Activated naive CD8-positive, alpha-beta T cell treated with anti-CD3 and anti-CD28 coated beads for 36 hours (primary cell): ENCODE measurements at regions not wholly inside any gene's neighbourhood (a gene's known extent, or its start where the extent isn't known, plus 50 kb on each side); places are given as distances from the start of the nearest gene placed in this dataset.

Source experiments
- DNase-seq: peaks from one replicate; pipeline ENCODE4 v3.0.0; 2021
- H3K27ac Mint-ChIP-seq: one replicate; pipeline ENCODE4 v1.8.0; 2022; ENCODE audit warnings: mild to moderate bottlenecking, moderate library complexity, mixed read lengths
- H3K27me3 Mint-ChIP-seq: one replicate; pipeline ENCODE4 v1.8.0; 2022; ENCODE audit warnings: mild to moderate bottlenecking, mixed read lengths
- H3K36me3 Mint-ChIP-seq: one replicate; pipeline ENCODE4 v1.8.0; 2021; ENCODE audit warnings: mild to moderate bottlenecking, mixed read lengths
- H3K4me1 Mint-ChIP-seq: one replicate; pipeline ENCODE4 v1.8.0; 2021; ENCODE audit warnings: mixed read lengths
- H3K4me3 Mint-ChIP-seq: one replicate; pipeline ENCODE4 v1.8.0; 2022; ENCODE audit warnings: mild to moderate bottlenecking, moderate library complexity, mixed read lengths
- H3K9me3 Mint-ChIP-seq: one replicate; pipeline ENCODE4 v1.8.0; 2022; ENCODE audit warnings: mixed read lengths

DNA sequence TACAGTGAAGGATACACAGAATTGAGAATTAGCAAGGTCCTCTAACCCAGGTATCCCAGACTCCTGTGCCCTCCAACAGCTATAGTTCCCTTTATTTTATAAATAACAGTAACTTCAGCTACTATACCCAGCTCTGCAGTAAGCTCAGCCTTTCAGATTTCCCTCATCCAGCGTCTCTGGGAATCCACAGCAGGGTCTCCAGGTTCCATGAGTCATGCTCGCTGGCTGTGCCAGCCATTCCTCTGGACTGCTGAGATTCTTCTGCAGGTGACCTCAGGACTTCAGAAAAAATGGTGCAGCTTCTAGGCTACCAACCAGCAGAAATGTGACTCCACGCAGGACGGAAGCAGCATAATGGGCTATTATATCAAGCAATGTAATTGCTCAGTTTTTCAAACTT is 419.3 kb downstream of the ZNF516 start:
- no peak overlapping the region for H3K4me3 Mint-ChIP-seq
- H3K9me3 Mint-ChIP-seq = no peaks in the 10 kb centered on the region
- DNase-seq = no peak
- peaks cover 5% of the 10 kb centered on the region for H3K27me3 Mint-ChIP-seq
- no peaks in the 10 kb centered on the region for H3K36me3 Mint-ChIP-seq
- H3K4me1 Mint-ChIP-seq = no peaks in the 10 kb centered on the region
- no peak overlapping the region for H3K27ac Mint-ChIP-seq

DNA sequence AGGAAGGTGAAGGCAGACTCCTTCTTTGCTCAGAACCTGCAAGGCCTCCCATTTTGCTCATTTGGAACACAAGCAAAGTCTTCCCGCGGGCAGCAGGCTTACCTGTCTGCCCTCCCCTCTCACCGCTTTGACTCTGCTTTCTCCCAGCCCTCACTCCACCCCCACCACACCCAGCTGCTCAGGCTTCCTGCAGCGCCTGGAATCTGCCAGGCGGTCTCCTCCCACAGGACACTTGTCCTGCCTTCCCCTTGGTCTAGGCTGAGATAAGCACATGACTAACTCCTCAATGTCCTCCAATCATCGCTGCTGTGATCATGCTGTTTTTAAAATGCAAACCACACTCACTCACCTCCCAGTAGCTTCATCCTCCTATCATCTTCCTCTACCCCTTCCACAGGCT is 430.0 kb downstream of the ZNF516 start:
- H3K27me3 Mint-ChIP-seq = peaks cover 22% of the 10 kb centered on the region
- no peak overlapping the region for H3K4me3 Mint-ChIP-seq
- no peaks in the 10 kb centered on the region for H3K36me3 Mint-ChIP-seq
- H3K27ac Mint-ChIP-seq = no peak overlapping the region
- no peak for DNase-seq
- peaks cover 5% of the 10 kb centered on the region for H3K9me3 Mint-ChIP-seq
- no peaks in the 10 kb centered on the region for H3K4me1 Mint-ChIP-seq

- Mint-ChIP-seq H3K4me3 (no peak overlapping the region), H3K36me3 (no peaks in the 10 kb centered on the region), H3K4me1 (no peaks in the 10 kb centered on the region), H3K9me3 (no peaks in the 10 kb centered on the region), H3K27me3 (peaks cover 2% of the 10 kb centered on the region), H3K27ac (no peak overlapping the region)
- DNase-seq = no peak
Observed at GRCh38 chr18:76058146-76058545, 436.9 kb downstream of the ZNF516 start.

GRCh38 chr18:76057386-76057785 is 437.7 kb downstream of the ZNF516 start:
- no peak for DNase-seq
- Mint-ChIP-seq H3K4me1 (no peaks in the 10 kb centered on the region), H3K36me3 (no peaks in the 10 kb centered on the region), H3K27ac (no peak overlapping the region), H3K27me3 (no peaks in the 10 kb centered on the region), H3K4me3 (no peak overlapping the region), H3K9me3 (no peaks in the 10 kb centered on the region)

GRCh38 chr18:76056471-76057110 is 438.5 kb downstream of the ZNF516 start:
- Mint-ChIP-seq H3K4me3 (no peak overlapping the region), H3K9me3 (no peaks in the 10 kb centered on the region), H3K4me1 (no peaks in the 10 kb centered on the region), H3K27me3 (no peaks in the 10 kb centered on the region), H3K36me3 (no peaks in the 10 kb centered on the region), H3K27ac (no peak overlapping the region)
- DNase-seq = no peak

GRCh38 chr18:76055578-76055977 is 439.5 kb downstream of the ZNF516 start:
- Mint-ChIP-seq H3K27me3 (no peaks in the 10 kb centered on the region), H3K4me3 (no peak overlapping the region), H3K27ac (no peak overlapping the region), H3K36me3 (no peaks in the 10 kb centered on the region), H3K4me1 (no peaks in the 10 kb centered on the region), H3K9me3 (no peaks in the 10 kb centered on the region)
- no peak for DNase-seq

GRCh38 chr18:76055025-76055424 is 440.0 kb downstream of the ZNF516 start:
- Mint-ChIP-seq H3K4me1 (no peaks in the 10 kb centered on the region), H3K4me3 (no peak overlapping the region), H3K27ac (no peak overlapping the region), H3K9me3 (peaks cover under 1% of the 10 kb centered on the region), H3K27me3 (no peaks in the 10 kb centered on the region), H3K36me3 (no peaks in the 10 kb centered on the region)
- DNase-seq = no peak

- H3K4me1 Mint-ChIP-seq = no peaks in the 10 kb centered on the region
- no peaks in the 10 kb centered on the region for H3K36me3 Mint-ChIP-seq
- DNase-seq = no peak
- H3K27me3 Mint-ChIP-seq = no peaks in the 10 kb centered on the region
- no peak overlapping the region for H3K4me3 Mint-ChIP-seq
- no peak overlapping the region for H3K27ac Mint-ChIP-seq
- H3K9me3 Mint-ChIP-seq = peaks cover 2% of the 10 kb centered on the region
Observed at GRCh38 chr18:76054156-76054555, 440.9 kb downstream of the ZNF516 start.

DNA sequence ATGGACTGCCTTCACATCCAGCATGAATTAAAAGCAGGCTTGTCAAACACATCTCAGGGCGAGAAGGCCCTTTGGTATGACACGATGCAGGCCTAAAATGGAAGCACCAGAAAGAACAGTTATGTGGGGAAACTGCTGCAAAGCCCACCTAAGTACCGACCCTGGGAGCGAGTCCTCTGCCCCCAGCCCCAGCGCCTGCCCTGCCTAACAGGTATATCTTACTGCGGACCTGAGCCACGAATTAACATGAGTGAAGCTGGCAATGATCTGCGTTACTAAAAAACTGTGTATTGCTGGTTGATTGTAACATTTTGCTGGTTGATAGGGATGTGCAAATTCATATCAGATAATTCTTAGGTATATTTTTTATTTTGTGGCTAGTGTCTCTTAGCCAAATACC is 441.5 kb downstream of the ZNF516 start:
- H3K4me3 Mint-ChIP-seq = no peak overlapping the region
- H3K27ac Mint-ChIP-seq = no peak overlapping the region
- H3K36me3 Mint-ChIP-seq = no peaks in the 10 kb centered on the region
- H3K4me1 Mint-ChIP-seq = no peaks in the 10 kb centered on the region
- no peak for DNase-seq
- H3K9me3 Mint-ChIP-seq = peaks cover 2% of the 10 kb centered on the region
- no peaks in the 10 kb centered on the region for H3K27me3 Mint-ChIP-seq

GRCh38 chr18:76052227-76052595 is 442.8 kb downstream of the ZNF516 start:
- H3K27me3 Mint-ChIP-seq = peaks cover 4% of the 10 kb centered on the region
- no peak overlapping the region for H3K27ac Mint-ChIP-seq
- no peaks in the 10 kb centered on the region for H3K4me1 Mint-ChIP-seq
- no peak overlapping the region for H3K4me3 Mint-ChIP-seq
- no peaks in the 10 kb centered on the region for H3K36me3 Mint-ChIP-seq
- H3K9me3 Mint-ChIP-seq = peaks cover 2% of the 10 kb centered on the region
- no peak for DNase-seq

- H3K9me3 Mint-ChIP-seq = peaks cover 2% of the 10 kb centered on the region
- no peaks in the 10 kb centered on the region for H3K4me1 Mint-ChIP-seq
- no peak overlapping the region for H3K27ac Mint-ChIP-seq
- peaks cover 4% of the 10 kb centered on the region for H3K27me3 Mint-ChIP-seq
- DNase-seq = no peak
- H3K4me3 Mint-ChIP-seq = no peak overlapping the region
- no peaks in the 10 kb centered on the region for H3K36me3 Mint-ChIP-seq
Observed at GRCh38 chr18:76051396-76052226, 443.4 kb downstream of the ZNF516 start.

- Mint-ChIP-seq H3K9me3 (peaks cover 2% of the 10 kb centered on the region), H3K4me1 (no peaks in the 10 kb centered on the region), H3K27ac (no peak overlapping the region), H3K36me3 (no peaks in the 10 kb centered on the region), H3K4me3 (no peak overlapping the region), H3K27me3 (peaks cover 4% of the 10 kb centered on the region)
- no peak for DNase-seq
Observed at GRCh38 chr18:76046221-76046620, 448.8 kb downstream of the ZNF516 start.

DNA sequence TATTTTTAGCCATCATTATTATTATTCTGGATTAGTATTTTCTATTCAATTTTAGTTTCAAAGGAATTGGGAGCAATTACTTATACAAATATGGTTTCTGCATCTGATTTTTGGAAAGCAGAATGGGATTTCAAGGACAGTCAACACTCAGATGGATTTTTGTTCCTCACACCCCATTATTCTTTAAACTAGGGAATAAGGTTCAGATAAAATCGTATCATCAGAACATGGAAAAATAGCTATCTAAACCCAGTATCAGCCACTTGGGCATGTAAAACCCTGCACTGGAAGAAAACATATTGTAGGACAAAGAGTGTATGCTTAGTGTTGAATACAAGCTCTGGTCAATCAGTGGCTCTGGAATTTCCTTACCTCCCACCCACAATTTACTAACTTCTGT is 452.5 kb downstream of the ZNF516 start:
- H3K9me3 Mint-ChIP-seq = peaks cover 2% of the 10 kb centered on the region
- no peak for DNase-seq
- H3K4me3 Mint-ChIP-seq = no peak overlapping the region
- no peak overlapping the region for H3K27ac Mint-ChIP-seq
- no peaks in the 10 kb centered on the region for H3K36me3 Mint-ChIP-seq
- no peaks in the 10 kb centered on the region for H3K4me1 Mint-ChIP-seq
- no peaks in the 10 kb centered on the region for H3K27me3 Mint-ChIP-seq

DNA sequence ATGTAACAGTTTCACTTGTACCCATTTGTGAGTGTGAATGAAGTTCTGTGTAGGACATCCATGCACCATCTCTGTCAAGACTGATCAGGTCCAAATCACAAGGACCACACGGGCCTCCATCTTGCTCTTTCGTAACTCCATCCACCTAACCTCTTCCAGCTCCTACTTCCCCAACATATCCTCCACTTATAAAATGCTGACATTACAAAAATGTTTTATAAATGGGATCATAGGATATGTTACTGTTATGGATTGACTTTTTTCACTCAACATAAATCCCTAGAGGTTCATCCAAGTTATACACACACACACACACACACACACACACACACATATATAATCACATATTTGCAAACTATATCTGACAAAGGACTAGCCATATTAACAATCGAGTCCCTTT is 476.8 kb downstream of the ZNF516 start:
- no peaks in the 10 kb centered on the region for H3K36me3 Mint-ChIP-seq
- H3K4me1 Mint-ChIP-seq = no peaks in the 10 kb centered on the region
- H3K9me3 Mint-ChIP-seq = no peaks in the 10 kb centered on the region
- no peak overlapping the region for H3K27ac Mint-ChIP-seq
- no peak overlapping the region for H3K4me3 Mint-ChIP-seq
- DNase-seq = no peak
- H3K27me3 Mint-ChIP-seq = peaks cover 5% of the 10 kb centered on the region

GRCh38 chr18:76013057-76013456 is 482.0 kb downstream of the ZNF516 start:
- Mint-ChIP-seq H3K9me3 (no peaks in the 10 kb centered on the region), H3K27ac (no peak overlapping the region), H3K27me3 (peaks cover under 1% of the 10 kb centered on the region), H3K4me3 (no peak overlapping the region), H3K4me1 (no peaks in the 10 kb centered on the region), H3K36me3 (no peaks in the 10 kb centered on the region)
- no peak for DNase-seq

DNA sequence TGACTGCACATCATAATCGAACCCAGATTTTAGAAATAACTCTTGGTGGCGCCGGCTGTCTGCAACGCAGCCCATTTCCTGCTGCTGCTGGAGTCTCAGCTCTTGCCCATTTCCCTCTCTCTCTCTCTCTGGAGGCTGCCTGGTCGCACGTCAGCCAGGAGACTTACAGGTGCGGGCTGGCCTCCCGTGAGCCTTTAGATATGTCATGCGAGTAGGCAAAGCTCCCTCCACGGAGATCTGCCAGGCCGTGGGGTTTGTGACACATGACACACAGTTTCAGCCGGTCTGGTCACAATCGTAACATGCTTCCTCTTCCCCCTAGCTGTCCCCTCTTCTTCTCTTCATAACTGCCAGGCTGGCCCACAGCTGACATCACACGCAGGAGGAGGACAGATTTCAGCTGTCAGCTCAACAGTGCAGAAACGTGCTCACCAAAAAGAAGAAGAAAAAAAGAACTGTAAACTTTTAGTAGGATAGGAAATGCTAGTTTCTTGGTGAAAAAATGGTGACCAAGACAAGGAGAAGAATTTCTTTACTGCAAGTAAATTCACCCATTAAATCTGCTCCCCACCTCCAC is 489.3 kb downstream of the ZNF516 start:
- no peak overlapping the region for H3K27ac Mint-ChIP-seq
- no peaks in the 10 kb centered on the region for H3K36me3 Mint-ChIP-seq
- no peaks in the 10 kb centered on the region for H3K4me1 Mint-ChIP-seq
- no peaks in the 10 kb centered on the region for H3K27me3 Mint-ChIP-seq
- no peak overlapping the region for H3K4me3 Mint-ChIP-seq
- DNase-seq = no peak
- peaks cover 2% of the 10 kb centered on the region for H3K9me3 Mint-ChIP-seq
